ENCODE measurements at regions not wholly inside any gene's neighbourhood (a gene's known extent, or its start where the extent isn't known, plus 50 kb on each side); places are given as distances from the start of the nearest gene placed in this dataset.
"Not testable (repeated sequence)": the region's sequence is repeated elsewhere in the genome, so short reads cannot be mapped to it uniquely, and the experiment has no call there.

GRCh38 chr4:3911252-3911856 is 145.2 kb downstream of the ADRA2C start:
- no peak for TF ChIP-seq CTCF (IDR thresholded peaks at IDR 0.05)
- intact Hi-C loops (cut with micrococcal nuclease), result no loop called here

GRCh38 chr4:3914511-3914910 is 148.3 kb downstream of the ADRA2C start:
- H3K27me3 ChIP-seq (ENCODE audit: control insufficient read depth, insufficient read depth, low read length); intact Hi-C loops (cut with micrococcal nuclease); H3K4me3 Mint-ChIP-seq; H3K27ac Mint-ChIP-seq; DNase-seq; H3K9me3 ChIP-seq (ENCODE audit: control insufficient read depth, insufficient read depth, low read length); H3K36me3 Mint-ChIP-seq; H3K4me3 ChIP-seq (ENCODE audit: low read length); ATAC-seq; H3K4me1 Mint-ChIP-seq; H3K4me1 ChIP-seq (ENCODE audit: control insufficient read depth, insufficient read depth, low read length); H3K27ac ChIP-seq (ENCODE audit: low read length); H3K36me3 ChIP-seq (ENCODE audit: control insufficient read depth, insufficient read depth, low read length); H3K9me3 Mint-ChIP-seq: not testable (repeated sequence)
- WGBS (ENCODE audit: insufficient coverage), result 79% methylated on average over 4 of the region's 4 CpGs
- H3K27me3 Mint-ChIP-seq (ENCODE audit: low read depth in 2 of 2), result peaks cover 13 to 18% of the 10 kb centered on the region in 2 donors

More at GRCh38 chr4:3911252-3911856, 145.2 kb downstream of the ADRA2C start:
- Mint-ChIP-seq H3K9me3 (peaks cover 0 to 4% of the 10 kb centered on the region in 2 donors), H3K27me3 (ENCODE audit: low read depth in 2 of 2) (peaks cover 11 to 35% of the 10 kb centered on the region in 2 donors), H3K4me3 (no peak overlapping the region), H3K27ac (no peak overlapping the region), H3K36me3 (no peaks in the 10 kb centered on the region), H3K4me1 (no peaks in the 10 kb centered on the region)
- Histone ChIP-seq H3K27me3 (ENCODE audit: control insufficient read depth, insufficient read depth, low read length) (no peaks in the 10 kb centered on the region), H3K4me3 (ENCODE audit: low read length) (no peak overlapping the region), H3K9me3 (ENCODE audit: control insufficient read depth, insufficient read depth, low read length) (no peaks in the 10 kb centered on the region), H3K4me1 (ENCODE audit: control insufficient read depth, insufficient read depth, low read length) (no peaks in the 10 kb centered on the region), H3K36me3 (ENCODE audit: control insufficient read depth, insufficient read depth, low read length) (no peaks in the 10 kb centered on the region), H3K27ac (ENCODE audit: low read length) (no peak overlapping the region)
- ATAC-seq (peak in 1 of 3 donors; percentile 58), DNase-seq (no peak)
- 89% methylated on average over 19 of the region's 19 CpGs for WGBS (ENCODE audit: insufficient coverage)

- ATAC-seq; H3K9me3 ChIP-seq (ENCODE audit: control insufficient read depth, insufficient read depth, low read length); H3K27ac ChIP-seq (ENCODE audit: low read length); H3K4me3 ChIP-seq (ENCODE audit: low read length); H3K4me3 Mint-ChIP-seq; intact Hi-C loops (cut with micrococcal nuclease); H3K9me3 Mint-ChIP-seq; H3K27ac Mint-ChIP-seq; DNase-seq; H3K36me3 Mint-ChIP-seq; H3K27me3 ChIP-seq (ENCODE audit: control insufficient read depth, insufficient read depth, low read length); H3K4me1 ChIP-seq (ENCODE audit: control insufficient read depth, insufficient read depth, low read length); H3K4me1 Mint-ChIP-seq; H3K36me3 ChIP-seq (ENCODE audit: control insufficient read depth, insufficient read depth, low read length): not testable (repeated sequence)
- 65% methylated on average over 8 of the region's 9 CpGs for WGBS (ENCODE audit: insufficient coverage)
- peaks cover 17 to 28% of the 10 kb centered on the region in 2 donors for H3K27me3 Mint-ChIP-seq (ENCODE audit: low read depth in 2 of 2)
Observed at GRCh38 chr4:3919509-3919908, 153.3 kb downstream of the ADRA2C start.

GRCh38 chr4:3921902-3922301 is 155.7 kb downstream of the ADRA2C start:
- DNase-seq; H3K27ac ChIP-seq (ENCODE audit: low read length); H3K9me3 Mint-ChIP-seq; H3K36me3 Mint-ChIP-seq; H3K9me3 ChIP-seq (ENCODE audit: control insufficient read depth, insufficient read depth, low read length); H3K36me3 ChIP-seq (ENCODE audit: control insufficient read depth, insufficient read depth, low read length); H3K4me3 ChIP-seq (ENCODE audit: low read length); H3K4me3 Mint-ChIP-seq; H3K4me1 Mint-ChIP-seq; intact Hi-C loops (cut with micrococcal nuclease); H3K27me3 ChIP-seq (ENCODE audit: control insufficient read depth, insufficient read depth, low read length); ATAC-seq; H3K4me1 ChIP-seq (ENCODE audit: control insufficient read depth, insufficient read depth, low read length); H3K27ac Mint-ChIP-seq: not testable (repeated sequence)
- peaks cover 12 to 29% of the 10 kb centered on the region in 2 donors for H3K27me3 Mint-ChIP-seq (ENCODE audit: low read depth in 2 of 2)
- WGBS (ENCODE audit: insufficient coverage), result 67% methylated on average over 1 of the region's 3 CpGs

- H3K4me1 ChIP-seq (ENCODE audit: control insufficient read depth, insufficient read depth, low read length); H3K36me3 Mint-ChIP-seq; DNase-seq; H3K27ac ChIP-seq (ENCODE audit: low read length); H3K27me3 ChIP-seq (ENCODE audit: control insufficient read depth, insufficient read depth, low read length); intact Hi-C loops (cut with micrococcal nuclease); H3K4me3 Mint-ChIP-seq; H3K4me1 Mint-ChIP-seq; H3K4me3 ChIP-seq (ENCODE audit: low read length); H3K27ac Mint-ChIP-seq; H3K36me3 ChIP-seq (ENCODE audit: control insufficient read depth, insufficient read depth, low read length); ATAC-seq; H3K9me3 Mint-ChIP-seq; H3K9me3 ChIP-seq (ENCODE audit: control insufficient read depth, insufficient read depth, low read length): not testable (repeated sequence)
- WGBS (ENCODE audit: insufficient coverage), result 46% methylated on average over 3 of the region's 4 CpGs
- peaks cover 22 to 34% of the 10 kb centered on the region in 2 donors for H3K27me3 Mint-ChIP-seq (ENCODE audit: low read depth in 2 of 2)
Observed at GRCh38 chr4:3925841-3926240, 159.7 kb downstream of the ADRA2C start.

- H3K9me3 ChIP-seq (ENCODE audit: control insufficient read depth, insufficient read depth, low read length), result not testable (repeated sequence)
Observed at GRCh38 chr4:3926271-3926670, 160.1 kb downstream of the ADRA2C start.

GRCh38 chr4:3926969-3927755 is 161.0 kb downstream of the ADRA2C start:
- peaks cover 20 to 23% of the 10 kb centered on the region in 2 donors for H3K27me3 Mint-ChIP-seq (ENCODE audit: low read depth in 2 of 2)
- H3K4me3 Mint-ChIP-seq; H3K4me1 Mint-ChIP-seq; H3K27ac ChIP-seq (ENCODE audit: low read length); H3K4me1 ChIP-seq (ENCODE audit: control insufficient read depth, insufficient read depth, low read length); H3K36me3 ChIP-seq (ENCODE audit: control insufficient read depth, insufficient read depth, low read length); intact Hi-C loops (cut with micrococcal nuclease); H3K36me3 Mint-ChIP-seq; H3K9me3 ChIP-seq (ENCODE audit: control insufficient read depth, insufficient read depth, low read length); H3K9me3 Mint-ChIP-seq; DNase-seq; H3K27ac Mint-ChIP-seq; ATAC-seq; H3K4me3 ChIP-seq (ENCODE audit: low read length); H3K27me3 ChIP-seq (ENCODE audit: control insufficient read depth, insufficient read depth, low read length): not testable (repeated sequence)
- WGBS (ENCODE audit: insufficient coverage), result 58% methylated on average over 7 of the region's 11 CpGs

More at GRCh38 chr4:3926271-3926670, 160.1 kb downstream of the ADRA2C start:
- H3K27ac Mint-ChIP-seq; H3K4me1 ChIP-seq (ENCODE audit: control insufficient read depth, insufficient read depth, low read length); H3K36me3 ChIP-seq (ENCODE audit: control insufficient read depth, insufficient read depth, low read length); H3K4me3 Mint-ChIP-seq; intact Hi-C loops (cut with micrococcal nuclease); H3K36me3 Mint-ChIP-seq; DNase-seq; ATAC-seq; H3K4me3 ChIP-seq (ENCODE audit: low read length); H3K27ac ChIP-seq (ENCODE audit: low read length); H3K4me1 Mint-ChIP-seq; H3K27me3 ChIP-seq (ENCODE audit: control insufficient read depth, insufficient read depth, low read length); H3K9me3 Mint-ChIP-seq: not testable (repeated sequence)
- peaks cover 20 to 30% of the 10 kb centered on the region in 2 donors for H3K27me3 Mint-ChIP-seq (ENCODE audit: low read depth in 2 of 2)
- WGBS (ENCODE audit: insufficient coverage), result 54% methylated on average over 6 of the region's 10 CpGs
